ENCODE measurements at regions not wholly inside any gene's neighbourhood (a gene's known extent, or its start where the extent isn't known, plus 50 kb on each side); places are given as distances from the start of the nearest gene placed in this dataset.

DNA sequence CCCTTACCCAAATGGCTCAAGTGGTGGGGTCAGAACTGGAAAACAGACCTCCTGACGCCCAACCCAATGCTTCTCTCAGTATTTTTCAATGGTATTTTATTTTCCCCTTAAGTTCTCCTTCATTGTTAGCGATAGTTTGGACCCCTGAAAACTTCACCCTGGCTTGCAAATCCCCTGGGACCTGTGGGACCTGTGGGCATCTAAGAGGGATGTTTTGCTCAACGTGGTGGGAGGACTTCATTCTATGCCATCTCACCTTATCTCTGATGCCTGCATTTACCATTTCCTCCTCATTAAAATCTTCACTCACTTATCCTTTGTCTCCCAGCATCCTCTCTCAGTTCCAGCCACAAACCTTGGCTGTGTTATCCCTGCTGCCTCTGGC lies 59.4 kb upstream of the GZMB start:
- DNase-seq (ENCODE audit: low spot score) = no peak

DNA sequence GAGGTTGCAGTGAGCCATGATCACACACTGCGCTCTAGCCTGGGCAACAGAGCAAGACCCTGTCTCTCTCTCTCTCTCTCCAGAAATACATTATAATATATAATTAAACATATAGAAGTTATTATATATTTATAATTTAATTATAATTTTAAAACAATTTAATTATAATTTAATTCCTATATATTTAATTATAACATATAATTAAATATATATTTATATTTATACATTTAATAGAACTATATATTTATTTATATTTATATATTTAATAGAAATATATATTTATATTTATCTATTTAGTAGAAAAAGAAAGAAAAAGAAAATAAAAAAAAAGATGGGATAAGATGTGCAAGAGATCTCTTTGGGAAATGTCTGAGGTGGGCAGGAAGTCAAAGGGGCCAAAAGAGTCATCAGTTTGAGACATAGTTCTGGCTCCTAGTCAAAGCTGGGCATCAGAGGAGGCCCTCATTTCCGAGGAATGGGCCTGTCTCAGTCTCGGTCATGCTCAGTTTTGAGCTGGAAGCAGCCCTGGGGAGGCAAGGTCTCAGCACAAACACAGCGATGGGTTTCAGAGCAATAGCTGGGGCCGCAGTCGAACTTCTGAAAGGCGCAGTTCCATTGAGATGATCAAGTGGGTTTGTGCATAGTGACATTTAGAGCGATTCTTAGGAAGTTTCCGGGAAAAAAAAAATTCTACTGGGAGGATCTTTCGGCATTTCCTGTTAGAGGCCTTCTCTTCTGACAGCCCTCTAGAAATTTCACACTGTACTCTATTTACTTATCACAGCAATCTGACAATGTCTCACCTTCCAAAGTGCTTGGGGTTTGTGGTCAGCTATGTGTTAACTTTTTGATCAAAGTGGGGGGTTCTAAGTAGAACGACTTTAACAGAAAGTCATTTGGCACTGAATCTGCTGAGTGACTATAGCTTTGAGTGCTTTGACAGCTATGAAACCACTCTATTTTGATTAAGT lies 58.7 kb upstream of the GZMB start:
- no peak for DNase-seq (ENCODE audit: low spot score)

DNA sequence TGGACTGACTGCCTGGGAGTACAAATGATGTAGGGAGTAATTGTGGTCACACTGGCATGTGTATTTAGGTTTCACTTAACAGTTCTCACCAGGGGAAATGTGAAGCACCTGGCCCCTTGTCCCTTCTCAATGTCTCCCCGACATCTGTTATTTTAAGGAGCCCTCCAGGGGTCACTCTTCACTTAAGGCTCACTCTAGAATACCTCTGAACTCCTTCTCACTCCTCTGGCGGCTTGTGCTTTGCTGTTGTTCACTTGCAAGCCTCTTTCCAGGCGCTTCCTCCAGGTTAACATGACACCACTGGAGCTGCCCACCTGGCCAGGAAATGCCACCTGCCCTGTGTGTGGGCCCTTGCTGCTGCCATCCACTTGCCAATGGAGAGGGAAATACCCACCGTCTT lies 56.5 kb upstream of the GZMB start:
- DNase-seq (ENCODE audit: low spot score) = peak; percentile 20

GRCh38 chr14:24688030-24688658 lies 54.2 kb upstream of the GZMB start:
- DNase-seq (ENCODE audit: low spot score) = no peak

All from germinal center (tissue), 1 donor.